ENCODE measurements at regions not wholly inside any gene's neighbourhood (a gene's known extent, or its start where the extent isn't known, plus 50 kb on each side); places are given as distances from the start of the nearest gene placed in this dataset.

GRCh38 chr18:46325895-46326294 is 221.7 kb downstream of the HAUS1 start:
- no peak for DNase-seq

DNA sequence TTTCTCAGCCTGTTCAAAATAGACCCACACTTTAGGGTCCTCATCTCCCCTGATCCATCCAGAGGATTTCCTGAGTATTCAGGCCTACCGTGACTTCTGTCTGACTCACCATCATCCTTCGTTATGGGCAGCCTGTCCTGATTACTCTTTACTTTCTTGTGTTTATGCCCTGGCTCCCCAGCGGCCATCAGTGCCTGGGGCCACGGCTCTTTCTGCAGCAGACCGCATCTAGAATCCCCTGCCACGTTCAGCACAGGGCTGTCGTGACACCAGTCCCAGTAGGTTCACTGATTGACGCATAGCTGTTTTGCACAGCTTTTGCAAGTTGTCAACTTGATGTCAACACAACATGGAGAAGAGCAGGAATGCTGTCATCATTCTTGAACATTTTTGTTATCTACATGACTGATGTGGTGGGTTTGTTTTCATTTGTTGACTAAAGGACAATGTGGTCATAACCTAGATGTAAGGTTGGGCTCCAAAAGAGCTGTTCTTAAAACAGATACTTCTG is 225.6 kb downstream of the HAUS1 start:
- no peak for DNase-seq

GRCh38 chr18:46331316-46331715 is 227.1 kb downstream of the HAUS1 start:
- DNase-seq = no peak

DNA sequence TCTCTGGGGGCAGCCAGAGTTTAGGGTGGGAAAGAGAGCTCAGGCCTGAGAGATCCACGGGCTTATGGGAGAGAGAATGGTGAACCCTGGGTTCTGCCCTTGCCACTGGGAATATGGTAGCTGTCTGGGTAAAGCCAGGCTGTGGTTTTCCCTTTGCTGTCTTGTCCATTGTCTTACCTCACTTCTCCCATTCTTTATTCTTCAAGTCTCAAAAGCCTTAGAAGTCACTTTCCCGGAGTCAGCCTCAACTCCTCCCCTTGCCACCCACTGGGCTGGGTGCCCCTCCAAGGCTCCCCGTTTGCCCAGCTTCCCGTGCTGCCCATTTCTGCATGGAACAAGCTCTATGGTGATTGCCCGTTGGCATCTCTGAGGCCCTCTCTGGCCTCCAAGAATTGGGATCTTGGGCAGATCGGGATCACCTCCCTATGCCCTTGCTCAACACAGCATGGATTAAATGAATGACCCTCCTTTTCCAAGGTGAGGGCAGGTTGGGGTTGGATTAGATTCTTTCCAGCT is 228.2 kb downstream of the HAUS1 start:
- no peak for DNase-seq

DNA sequence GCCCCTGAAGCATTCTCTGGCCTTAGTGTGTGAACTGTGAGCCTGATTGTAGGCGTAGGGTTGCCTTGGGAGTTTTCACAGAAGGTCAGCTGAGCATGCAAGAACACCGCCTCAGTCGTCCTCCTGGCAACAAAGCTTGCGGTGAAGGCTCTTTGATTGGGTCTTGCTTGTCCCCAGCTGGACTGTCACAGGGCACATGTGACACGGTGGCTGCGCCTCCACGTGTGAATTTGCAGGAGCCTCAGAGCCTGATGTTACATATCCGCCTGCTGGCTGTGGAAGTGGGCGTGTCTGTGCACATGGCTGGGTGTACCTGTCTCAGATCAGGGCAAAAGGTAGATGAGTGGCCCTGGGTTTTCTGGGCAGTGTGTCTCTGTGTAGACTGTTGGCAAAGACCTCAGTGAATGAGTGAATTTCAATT is 228.7 kb downstream of the HAUS1 start:
- DNase-seq = no peak

DNA sequence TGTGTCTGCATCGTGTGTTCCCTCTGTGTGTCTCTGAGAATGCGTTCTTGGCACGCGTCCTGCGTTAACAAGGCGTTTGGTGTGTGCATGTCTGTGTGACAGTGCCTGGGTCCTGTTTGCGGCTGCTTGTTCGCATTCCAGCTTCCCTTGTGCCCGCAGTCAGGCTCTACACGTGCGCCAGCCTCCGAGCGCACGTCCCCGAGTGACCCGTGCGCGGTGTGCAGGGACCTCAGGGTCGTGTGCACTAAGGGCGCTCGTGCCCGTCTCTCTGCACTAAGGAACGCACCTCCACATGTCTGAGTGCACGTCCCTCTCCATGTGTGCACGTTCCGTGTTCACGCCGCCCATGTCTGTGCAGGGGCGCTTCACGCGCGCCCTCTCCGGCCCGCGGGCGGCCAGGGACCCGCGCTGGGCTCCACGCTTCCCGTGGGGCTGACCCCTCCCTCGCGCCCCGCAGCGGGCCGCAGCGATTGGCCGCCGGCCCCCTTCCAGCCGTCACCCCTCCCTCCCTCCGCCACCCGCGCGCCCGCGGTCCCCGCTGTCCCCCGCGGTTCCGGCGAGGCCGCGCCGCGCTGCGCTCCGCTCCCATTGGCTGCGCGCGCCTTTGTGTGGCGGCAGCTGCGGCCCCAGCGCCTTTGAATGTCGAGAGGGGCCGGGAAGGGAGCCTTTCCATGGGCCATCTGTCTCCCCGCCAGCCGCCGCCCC is 229.4 kb downstream of the HAUS1 start:
- DNase-seq = no peak

- DNase-seq = no peak
Observed at GRCh38 chr18:46334868-46335281, 230.7 kb downstream of the HAUS1 start.

GRCh38 chr18:46335534-46336101 is 231.4 kb downstream of the HAUS1 start:
- no peak for DNase-seq

DNA sequence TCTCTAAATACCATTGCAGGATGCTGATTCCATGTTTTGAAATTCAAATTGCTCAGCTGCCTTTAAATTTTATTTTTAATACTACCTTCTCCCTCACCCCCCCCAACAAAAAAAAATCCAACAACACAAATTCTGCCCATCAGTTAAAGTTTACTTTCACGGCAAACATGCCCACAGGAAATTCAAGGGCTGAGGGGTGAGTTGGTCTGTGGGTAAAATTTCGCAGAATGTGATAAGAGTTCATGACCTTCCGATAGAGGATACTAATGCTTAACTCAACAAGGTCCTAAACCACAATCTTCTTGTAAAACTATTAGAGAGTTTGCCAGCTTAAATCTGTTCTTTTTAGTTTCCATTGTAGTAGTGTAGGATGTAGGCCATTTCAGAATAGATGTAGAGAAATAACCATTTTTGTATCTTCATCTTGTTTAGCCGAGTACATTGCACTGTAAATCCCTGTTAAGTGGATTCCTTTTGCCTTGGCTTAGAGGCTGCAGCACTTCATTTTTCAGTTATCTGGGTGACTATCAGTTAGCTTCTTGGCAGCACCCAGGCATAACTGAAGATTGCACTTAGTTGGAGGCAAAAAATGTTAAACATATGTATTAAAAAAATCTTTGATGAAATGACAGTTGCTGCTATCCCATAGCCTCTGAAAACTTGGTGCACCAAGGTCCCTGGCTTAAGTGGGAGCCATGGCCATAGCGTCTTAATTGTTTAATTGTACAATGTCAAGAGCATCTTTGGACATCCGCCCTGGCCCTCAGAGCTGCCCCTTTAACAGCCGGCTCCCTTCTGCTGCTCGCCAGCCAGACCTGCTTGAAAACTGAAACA is 232.3 kb downstream of the HAUS1 start:
- no peak for DNase-seq

DNA sequence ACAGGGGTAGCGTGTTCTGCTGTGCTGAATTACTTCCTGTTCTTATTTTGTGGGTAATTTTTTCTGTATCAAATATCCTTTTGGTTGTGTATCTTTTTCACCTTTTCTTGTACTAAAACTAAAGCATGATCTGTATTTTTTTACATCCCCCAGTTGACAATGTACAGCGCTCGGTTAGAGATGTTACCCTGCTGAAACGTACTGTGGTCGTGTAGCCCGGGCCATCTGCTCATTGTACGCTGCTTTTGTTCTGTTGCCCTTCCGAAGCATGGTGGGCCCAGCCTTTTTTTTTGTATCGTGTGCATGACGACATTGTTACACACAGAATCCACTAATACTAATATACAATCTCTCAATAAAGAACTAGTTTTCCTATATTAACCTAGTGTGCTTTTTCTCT is 233.1 kb downstream of the HAUS1 start:
- no peak for DNase-seq

DNA sequence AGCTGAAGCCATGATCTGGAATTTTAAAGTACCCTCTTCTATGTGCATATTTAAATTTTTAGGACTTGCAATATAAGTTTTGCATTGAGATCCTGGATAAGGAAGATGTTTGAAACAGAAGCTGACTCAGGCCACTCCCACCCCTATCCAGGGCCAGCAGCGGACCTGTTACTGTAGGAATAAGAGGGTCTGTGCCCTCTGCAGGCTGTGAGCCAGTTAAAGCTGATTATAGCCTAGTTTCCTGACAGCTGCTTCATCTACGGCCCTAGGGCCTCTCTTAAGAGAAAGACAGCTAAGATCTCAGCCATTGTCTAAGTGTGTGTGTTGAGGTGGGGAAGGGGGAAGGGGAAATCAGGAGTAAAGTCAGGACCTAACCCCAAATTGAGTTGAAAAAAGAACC is 234.0 kb downstream of the HAUS1 start:
- no peak for DNase-seq

- no peak for DNase-seq
Observed at GRCh38 chr18:46338766-46339165, 234.6 kb downstream of the HAUS1 start.

DNA sequence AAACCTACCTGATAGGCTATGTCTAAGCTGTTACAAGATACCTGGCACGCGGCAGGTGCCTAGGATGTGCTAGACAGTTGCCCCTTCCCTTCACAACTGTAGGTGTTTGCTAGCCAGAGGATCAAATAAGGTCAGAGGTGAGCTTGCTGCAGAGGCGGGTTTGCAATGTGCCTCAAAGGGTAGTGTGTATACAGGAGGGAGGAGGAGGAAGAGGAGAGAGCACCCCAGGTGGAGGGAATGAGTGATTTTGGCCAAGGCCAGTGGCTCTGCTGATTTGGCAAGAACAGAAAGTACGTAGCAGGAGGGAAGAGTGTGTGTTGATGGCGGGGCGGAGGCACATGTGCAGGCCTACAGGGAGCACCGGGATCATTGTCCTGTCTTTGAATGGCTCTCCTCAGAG is 236.5 kb downstream of the HAUS1 start:
- DNase-seq = no peak

GRCh38 chr18:46341986-46342525 is 237.9 kb downstream of the HAUS1 start:
- DNase-seq = no peak

DNA sequence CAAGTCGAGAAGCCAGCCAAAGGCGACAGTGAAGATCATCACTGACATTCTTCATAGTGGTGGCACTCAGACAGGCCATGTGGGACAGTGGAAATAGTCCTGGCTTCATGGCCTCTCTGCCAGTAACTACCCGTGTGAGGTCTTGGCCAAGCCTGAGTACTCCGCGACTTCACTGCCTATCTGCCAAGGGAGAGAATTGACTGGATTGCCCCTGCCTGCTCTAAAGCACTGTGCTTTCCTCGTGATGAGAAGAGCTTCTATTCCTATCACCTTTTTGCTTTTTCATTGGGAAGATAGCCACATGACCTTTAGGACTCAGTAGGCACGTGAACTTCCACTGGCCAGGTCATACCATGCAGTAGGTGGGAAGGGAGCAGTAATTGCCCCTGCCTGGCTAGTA is 239.3 kb downstream of the HAUS1 start:
- no peak for DNase-seq

DNA sequence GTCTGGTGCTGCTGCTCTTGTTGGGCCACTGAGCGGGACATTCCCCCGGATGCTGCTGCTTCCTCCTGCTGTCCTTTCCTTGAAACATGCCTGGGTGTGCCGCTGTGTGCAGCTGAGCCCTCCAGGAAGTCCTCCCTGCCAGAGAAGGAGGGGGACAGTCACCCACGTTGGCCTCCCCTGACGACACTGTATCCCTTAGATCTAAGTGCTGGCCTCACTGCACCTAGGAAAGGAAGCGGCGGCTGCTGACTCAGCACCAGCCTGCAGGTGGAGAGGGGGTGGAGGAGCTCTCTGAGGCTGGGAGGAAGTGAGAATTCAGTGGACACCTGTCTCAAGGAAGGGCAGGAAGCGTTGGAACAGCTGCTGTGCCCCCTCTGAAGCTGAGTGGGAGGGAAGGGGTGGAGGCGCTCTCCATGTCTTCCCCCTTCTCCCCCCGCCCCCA is 239.8 kb downstream of the HAUS1 start:
- peak; percentile 57 for DNase-seq

- DNase-seq = no peak
Observed at GRCh38 chr18:46344416-46345180, 240.4 kb downstream of the HAUS1 start.

DNA sequence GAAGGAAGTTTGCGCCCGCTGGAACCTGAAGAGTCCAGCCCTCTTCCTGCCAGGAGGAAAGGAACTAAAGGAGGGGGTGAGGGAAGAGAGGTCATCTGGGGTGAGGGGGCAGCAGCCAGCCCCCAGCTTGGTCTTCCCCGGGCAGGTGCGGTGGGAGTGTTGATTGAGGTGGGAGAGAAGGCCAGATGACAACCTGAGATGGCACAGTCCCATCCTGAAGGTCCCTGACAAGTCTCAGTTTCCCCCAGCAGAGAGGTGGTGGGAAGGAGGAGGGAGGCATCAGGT is 240.9 kb downstream of the HAUS1 start:
- DNase-seq = no peak

DNA sequence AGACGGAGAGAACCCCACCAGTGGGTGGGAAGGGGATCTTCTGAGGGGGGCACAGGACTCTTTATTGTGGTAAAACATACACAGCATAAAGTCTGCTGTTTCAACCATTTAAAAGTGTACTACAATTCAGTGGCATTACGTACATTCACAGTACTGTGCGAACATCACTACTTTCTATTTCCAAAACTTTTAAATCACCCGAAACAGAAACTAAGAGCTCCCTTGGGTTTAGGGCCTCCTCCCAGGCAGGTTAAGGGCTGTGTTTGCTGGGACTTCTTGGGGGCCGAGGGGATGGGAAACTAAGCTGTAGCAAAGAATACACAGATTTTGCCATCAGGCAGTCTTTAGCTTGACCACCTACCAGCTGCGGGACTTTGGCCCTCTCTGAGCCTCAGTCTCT is 242.0 kb downstream of the HAUS1 start:
- no peak for DNase-seq

GRCh38 chr18:46346896-46347630 is 242.9 kb downstream of the HAUS1 start:
- no peak for DNase-seq

GRCh38 chr18:46350598-46351159 is 246.5 kb downstream of the HAUS1 start:
- DNase-seq = no peak

All from CD4-positive, alpha-beta T cell treated with Interleukin-6 for 4 hours (primary cell).